Activated CD8-positive, alpha-beta T cell treated with anti-CD3 and anti-CD28 coated beads, Interleukin-2, amount 10 ng/mL, durations not matched to agents 7 days and 5 days (primary cell): ENCODE measurements at regions not wholly inside any gene's neighbourhood (a gene's known extent, or its start where the extent isn't known, plus 50 kb on each side); places are given as distances from the start of the nearest gene placed in this dataset.

Experiments
- ATAC-seq: fragments of 150-1000 bp; cut with Tn5 transposase; one replicate; pipeline ENCODE4 v1.10.0; 2021; ENCODE audit warnings: moderate library complexity
- CTCF ChIA-PET: fragments of 350-600 bp; sonication (Branson Sonifier 250); formaldehyde crosslinking; loops from one replicate; lab custom pipeline; 2021; ENCODE audit warnings: antibody characterized with exemption; lab: Charles Lee
- POLR2A ChIA-PET: fragments of 350-600 bp; sonication (Branson Sonifier 250); formaldehyde crosslinking; loops from one replicate; lab custom pipeline; 2021; ENCODE audit warnings: antibody characterized with exemption; lab: Charles Lee
- DNase-seq: peaks from one replicate; pipeline ENCODE4 v3.0.0-alpha.2; 2020
- H3K27ac Mint-ChIP-seq: one replicate; pipeline ENCODE4 v1.8.0; 2021; ENCODE audit warnings: mild to moderate bottlenecking, mixed read lengths
- H3K27me3 Mint-ChIP-seq: one replicate; pipeline ENCODE4 v1.8.0; 2021; ENCODE audit warnings: low read depth, mixed read lengths
- H3K36me3 Mint-ChIP-seq: one replicate; pipeline ENCODE4 v1.8.0; 2021; ENCODE audit warnings: low read depth, mixed read lengths
- H3K4me1 Mint-ChIP-seq: one replicate; pipeline ENCODE4 v1.8.0; 2021; ENCODE audit warnings: low read depth, mixed read lengths
- H3K4me3 Mint-ChIP-seq: one replicate; pipeline ENCODE4 v1.8.0; 2021; ENCODE audit warnings: mild to moderate bottlenecking, mixed read lengths
- H3K9me3 Mint-ChIP-seq: one replicate; pipeline ENCODE4 v1.8.0; 2022; ENCODE audit warnings: mixed read lengths; ENCODE audit not compliant: insufficient read depth

DNA sequence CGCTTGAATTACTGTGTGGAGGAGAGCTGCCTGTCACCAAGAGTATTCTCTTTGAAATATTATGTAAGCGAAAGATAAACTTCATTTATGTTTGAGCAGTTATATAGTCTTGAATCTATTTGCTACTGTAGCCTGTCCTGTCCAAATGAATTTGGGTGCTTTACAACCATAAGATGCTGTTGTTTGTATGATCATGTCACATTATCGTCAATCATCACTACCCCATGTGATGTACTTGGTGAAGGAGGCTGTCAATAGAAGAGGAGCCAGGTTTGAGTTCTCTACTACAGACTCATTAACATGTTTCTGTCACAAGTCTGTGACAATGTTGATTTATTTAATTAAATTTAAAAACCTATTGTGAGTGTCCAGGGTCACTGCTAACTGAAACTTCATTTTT lies 403.3 kb upstream of the MEF2C start:
- ChIA-PET CTCF (no interaction called here), POLR2A (no interaction called here)
- ATAC-seq (no peak), DNase-seq (no peak)
- Mint-ChIP-seq H3K27ac (no peak overlapping the region), H3K9me3 (no peaks in the 10 kb centered on the region), H3K36me3 (no peaks in the 10 kb centered on the region), H3K4me3 (no peak overlapping the region), H3K27me3 (no peaks in the 10 kb centered on the region), H3K4me1 (no peaks in the 10 kb centered on the region)

DNA sequence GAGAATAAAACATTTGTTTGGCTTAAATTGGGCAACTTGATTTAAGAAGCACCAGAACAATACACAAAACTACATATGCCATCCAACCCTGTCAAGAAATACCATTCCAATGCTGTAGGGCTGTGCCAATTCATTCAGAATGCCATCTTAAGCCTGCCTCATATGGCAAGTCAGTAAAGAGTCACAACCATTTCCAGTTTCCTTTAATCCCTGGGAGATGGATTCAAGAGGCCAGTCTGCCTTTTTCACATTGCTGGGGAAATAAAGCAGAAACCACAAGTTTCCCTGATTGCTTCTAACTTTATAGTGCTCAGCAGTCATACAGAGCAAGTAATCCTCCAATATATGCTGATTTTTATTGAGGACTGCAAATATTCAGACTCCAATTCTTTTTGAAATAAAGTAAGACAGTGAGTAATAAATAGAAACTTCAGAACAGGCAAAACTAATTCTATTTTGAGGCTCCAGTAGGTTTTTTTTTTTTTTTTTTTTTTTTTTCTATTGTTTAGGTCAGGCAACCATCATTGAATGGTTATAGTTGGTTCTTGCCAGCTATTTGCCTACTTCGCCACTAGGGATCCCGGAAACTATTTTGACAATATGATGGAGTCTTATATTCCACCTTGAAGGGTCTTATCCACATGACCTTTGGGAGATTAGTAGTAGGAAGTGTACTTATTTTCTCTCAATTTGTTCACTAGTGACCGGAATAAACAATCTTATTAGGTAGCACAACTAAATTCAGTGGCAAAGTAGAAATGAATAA lies 400.9 kb upstream of the MEF2C start:
- DNase-seq (no peak), ATAC-seq (no peak)
- no peak overlapping the region for H3K4me3 Mint-ChIP-seq
- no peak overlapping the region for H3K27ac Mint-ChIP-seq
- H3K9me3 Mint-ChIP-seq: no peaks in the 10 kb centered on the region
- no peaks in the 10 kb centered on the region for H3K27me3 Mint-ChIP-seq
- ChIA-PET POLR2A (no interaction called here), CTCF (no interaction called here)
- H3K4me1 Mint-ChIP-seq: no peaks in the 10 kb centered on the region
- no peaks in the 10 kb centered on the region for H3K36me3 Mint-ChIP-seq

DNA sequence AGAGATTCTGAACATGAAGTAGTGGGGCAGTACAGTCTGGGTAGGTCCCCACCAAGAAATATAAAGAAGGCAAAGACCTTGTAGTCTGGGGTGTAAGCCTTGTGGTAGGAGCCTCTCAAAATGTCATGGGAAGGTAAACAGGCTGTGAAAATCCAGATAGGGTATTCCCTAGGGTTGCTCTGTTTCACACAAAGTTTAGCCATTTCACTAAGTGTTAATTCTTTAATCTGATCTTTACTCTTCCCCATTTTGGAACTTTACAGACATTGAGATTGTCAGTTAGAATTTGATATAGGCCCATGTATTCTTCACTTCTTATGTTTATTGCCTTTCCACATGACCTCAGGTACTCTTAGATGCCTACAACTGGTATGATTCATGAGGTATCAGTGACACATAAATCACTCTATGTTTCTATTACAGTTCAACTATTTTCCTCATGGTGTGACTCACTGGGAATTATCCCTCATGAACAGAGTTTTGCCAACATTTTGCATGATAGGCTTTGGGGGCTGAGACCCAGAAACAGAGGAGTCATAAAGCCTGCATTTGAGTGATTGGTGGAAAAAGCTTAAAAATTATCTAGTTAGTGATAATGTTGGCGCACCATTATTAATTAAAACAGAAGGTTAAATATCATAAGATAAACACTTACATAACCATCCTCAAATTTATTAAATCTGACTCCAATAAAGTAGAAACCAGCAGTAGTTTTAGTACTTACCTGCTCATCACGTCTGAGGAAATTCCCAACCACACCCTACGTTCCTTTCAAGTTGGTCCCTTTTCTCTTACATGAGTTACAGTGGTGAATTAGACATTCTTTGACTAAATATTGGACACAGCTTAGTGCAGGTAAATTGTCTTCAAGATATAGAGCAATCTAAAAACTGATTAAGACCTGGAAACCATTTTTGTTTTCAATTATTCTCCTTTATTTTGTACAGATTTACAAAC lies 399.8 kb upstream of the MEF2C start:
- no peak overlapping the region for H3K4me3 Mint-ChIP-seq
- CTCF ChIA-PET: no interaction called here
- no peak for ATAC-seq
- H3K9me3 Mint-ChIP-seq: no peaks in the 10 kb centered on the region
- no peaks in the 10 kb centered on the region for H3K4me1 Mint-ChIP-seq
- no peaks in the 10 kb centered on the region for H3K27me3 Mint-ChIP-seq
- H3K27ac Mint-ChIP-seq: no peak overlapping the region
- no peaks in the 10 kb centered on the region for H3K36me3 Mint-ChIP-seq
- no peak for DNase-seq
- POLR2A ChIA-PET: no interaction called here

DNA sequence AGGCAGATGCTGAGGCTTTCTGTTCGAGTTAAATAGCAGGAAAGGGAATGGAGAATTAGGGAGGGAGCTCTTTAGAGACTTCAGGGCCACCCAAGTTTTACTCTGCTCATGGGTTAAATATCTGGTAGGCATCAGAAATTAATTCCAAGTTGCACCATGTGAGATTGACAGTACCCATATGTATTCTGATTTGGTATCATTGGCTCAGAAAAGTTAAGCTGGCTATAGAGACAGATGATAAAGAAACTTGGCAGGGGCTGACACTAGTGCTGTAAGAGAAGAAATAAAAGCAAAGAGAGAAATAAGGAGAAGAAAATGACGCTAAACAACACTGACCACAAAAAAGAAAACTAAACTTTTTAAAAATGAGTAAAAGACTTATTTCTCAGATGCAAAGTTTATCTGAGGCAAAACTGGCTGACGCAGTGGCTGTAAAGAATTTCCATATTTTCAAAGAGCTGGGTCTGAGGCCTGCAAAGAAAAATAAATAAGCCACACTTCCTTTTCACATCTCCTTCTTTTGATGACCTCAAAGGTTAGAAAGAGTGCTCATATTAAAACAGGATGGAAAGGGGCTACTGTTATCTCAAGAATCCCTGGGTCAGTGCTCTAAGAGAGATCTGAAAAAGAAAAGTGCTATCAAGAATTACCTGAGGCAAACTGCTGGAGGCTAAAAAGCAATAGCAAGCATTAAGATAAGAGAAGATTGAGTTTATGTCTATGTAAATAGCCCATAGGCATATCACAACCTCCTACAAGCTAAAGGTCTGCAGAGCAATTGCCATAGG lies 399.0 kb upstream of the MEF2C start:
- DNase-seq (no peak), ATAC-seq (no peak)
- Mint-ChIP-seq H3K4me1 (no peaks in the 10 kb centered on the region), H3K9me3 (no peaks in the 10 kb centered on the region), H3K27me3 (no peaks in the 10 kb centered on the region), H3K4me3 (no peak overlapping the region), H3K27ac (no peak overlapping the region), H3K36me3 (no peaks in the 10 kb centered on the region)
- CTCF ChIA-PET: no interaction called here
- POLR2A ChIA-PET: no interaction called here

DNA sequence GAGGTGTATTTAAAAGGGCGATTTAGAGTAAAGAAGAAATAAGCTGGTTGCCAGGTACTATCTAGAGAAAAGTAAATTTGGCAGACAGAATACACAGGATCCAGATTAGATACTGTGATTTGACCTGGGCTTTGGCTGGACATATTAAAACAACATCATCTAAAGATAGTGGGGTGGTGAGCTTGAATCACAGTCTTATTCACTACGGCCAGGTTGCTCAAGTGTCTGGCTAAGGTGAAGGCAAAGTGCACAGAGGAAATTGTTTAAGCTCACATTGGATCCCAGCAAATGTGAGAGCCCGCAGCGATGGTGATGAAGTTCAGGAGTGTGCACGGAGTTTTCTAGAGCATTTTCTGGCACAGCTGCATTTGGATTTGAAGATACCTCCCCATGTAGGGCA lies 398.2 kb upstream of the MEF2C start:
- POLR2A ChIA-PET: no interaction called here
- CTCF ChIA-PET: no interaction called here

DNA sequence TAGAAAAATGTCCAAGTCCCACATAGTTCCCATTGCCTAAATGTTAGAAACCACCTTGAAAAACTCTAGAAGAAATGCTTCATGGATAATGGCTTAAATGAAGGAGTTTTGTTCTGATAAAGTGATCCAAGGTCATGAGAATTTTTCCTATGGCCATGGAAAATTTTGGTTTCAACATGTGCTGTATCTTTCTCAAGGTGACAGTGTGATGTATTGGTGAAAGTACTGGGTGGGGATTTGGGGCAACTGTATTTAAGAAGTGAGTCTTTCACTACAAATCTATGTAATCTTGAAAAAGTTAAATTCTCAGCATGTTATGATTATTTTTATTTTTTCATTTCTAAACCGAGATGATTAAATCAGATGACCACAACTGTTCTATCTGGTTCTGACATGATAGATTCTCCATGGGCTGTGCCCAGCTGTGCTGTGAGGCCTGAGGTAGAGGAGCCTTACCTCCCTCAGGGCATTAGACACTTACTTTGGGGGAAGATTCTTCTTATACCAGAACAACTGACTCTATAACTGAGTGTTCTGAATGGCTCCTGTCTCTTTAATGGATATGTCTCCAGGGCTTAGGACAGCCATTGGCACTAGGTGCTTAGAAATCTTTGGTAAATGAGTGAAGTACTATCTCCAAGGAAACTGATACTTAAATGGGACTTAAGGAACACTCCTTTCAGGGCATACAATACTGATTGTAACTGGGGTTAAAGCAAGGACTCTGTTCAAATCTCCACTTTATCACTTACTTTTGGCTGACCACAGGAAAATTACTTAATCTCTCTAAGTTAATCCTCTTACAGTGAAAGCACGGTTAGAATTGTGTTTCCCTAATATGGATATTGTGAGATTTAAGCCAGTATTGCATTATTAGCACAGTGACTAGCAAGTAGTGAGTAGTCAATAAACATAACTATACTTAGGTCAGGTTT lies 397.4 kb upstream of the MEF2C start:
- DNase-seq (no peak), ATAC-seq (no peak)
- no peaks in the 10 kb centered on the region for H3K4me1 Mint-ChIP-seq
- no peak overlapping the region for H3K27ac Mint-ChIP-seq
- no peak overlapping the region for H3K4me3 Mint-ChIP-seq
- H3K9me3 Mint-ChIP-seq: no peaks in the 10 kb centered on the region
- POLR2A ChIA-PET: no interaction called here
- H3K36me3 Mint-ChIP-seq: no peaks in the 10 kb centered on the region
- no peaks in the 10 kb centered on the region for H3K27me3 Mint-ChIP-seq
- CTCF ChIA-PET: no interaction called here

More for the DNA sequence above, 398.2 kb upstream of the MEF2C start:
- ATAC-seq (no peak), DNase-seq (no peak)
- no peak overlapping the region for H3K4me3 Mint-ChIP-seq
- no peaks in the 10 kb centered on the region for H3K4me1 Mint-ChIP-seq
- no peaks in the 10 kb centered on the region for H3K27me3 Mint-ChIP-seq
- no peaks in the 10 kb centered on the region for H3K9me3 Mint-ChIP-seq
- H3K27ac Mint-ChIP-seq: no peak overlapping the region
- no peaks in the 10 kb centered on the region for H3K36me3 Mint-ChIP-seq

DNA sequence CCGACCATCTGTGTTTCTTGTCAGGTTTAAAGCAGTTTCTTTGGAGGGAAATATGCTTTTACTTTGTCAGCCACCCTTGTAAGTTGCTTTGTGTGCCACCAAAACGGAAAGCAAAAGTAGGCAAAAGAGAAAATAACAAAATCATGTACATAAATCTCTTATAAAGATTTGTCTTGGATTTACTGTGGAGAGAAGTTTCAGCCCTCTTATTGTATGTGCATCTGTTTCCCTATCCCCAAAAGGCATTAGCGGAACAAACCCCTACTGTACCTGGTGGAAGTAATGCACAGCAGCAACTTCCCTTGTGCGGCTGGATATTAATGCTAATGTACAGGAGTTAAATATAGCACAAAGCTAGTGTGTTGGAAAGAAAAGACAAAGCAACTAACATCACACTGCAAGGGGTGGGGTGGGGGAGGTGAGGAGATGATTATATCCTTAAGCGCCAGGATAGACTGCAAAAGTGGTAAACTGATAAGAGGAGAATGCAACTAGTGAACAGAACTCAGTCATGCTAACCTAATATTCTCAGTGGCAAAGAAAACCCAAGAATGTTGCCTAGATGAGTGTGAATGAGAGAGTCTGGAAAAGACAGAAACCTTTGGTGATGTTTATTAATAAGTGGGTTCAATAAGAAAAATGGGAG lies 396.5 kb upstream of the MEF2C start:
- CTCF ChIA-PET: no interaction called here
- POLR2A ChIA-PET: no interaction called here
- Mint-ChIP-seq H3K27me3 (no peaks in the 10 kb centered on the region), H3K36me3 (no peaks in the 10 kb centered on the region), H3K27ac (no peak overlapping the region), H3K4me3 (no peak overlapping the region), H3K9me3 (no peaks in the 10 kb centered on the region), H3K4me1 (no peaks in the 10 kb centered on the region)
- no peak for DNase-seq
- ATAC-seq: no peak

DNA sequence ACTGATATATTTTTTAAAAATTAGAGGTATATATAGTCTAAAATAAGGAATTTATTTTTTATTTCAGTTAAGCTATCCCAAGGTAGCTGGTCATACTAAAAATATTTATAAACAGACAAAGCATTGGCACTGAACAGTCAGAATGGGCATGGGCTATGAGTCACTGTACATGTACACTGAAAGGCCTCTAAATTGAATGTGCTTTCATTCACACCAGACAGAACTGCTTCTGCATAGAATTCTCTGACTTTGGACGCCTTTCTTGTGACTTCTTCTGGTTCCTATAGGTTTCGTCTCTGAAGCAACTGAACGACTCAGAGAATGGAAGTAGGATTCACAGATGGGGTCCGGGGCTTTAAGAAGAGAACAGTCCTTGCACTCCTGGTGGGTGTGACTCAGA lies 394.8 kb upstream of the MEF2C start:
- POLR2A ChIA-PET: no interaction called here
- Mint-ChIP-seq H3K27ac (no peak overlapping the region), H3K4me1 (no peaks in the 10 kb centered on the region), H3K4me3 (no peak overlapping the region), H3K9me3 (no peaks in the 10 kb centered on the region), H3K27me3 (no peaks in the 10 kb centered on the region), H3K36me3 (no peaks in the 10 kb centered on the region)
- CTCF ChIA-PET: no interaction called here
- no peak for ATAC-seq
- no peak for DNase-seq

DNA sequence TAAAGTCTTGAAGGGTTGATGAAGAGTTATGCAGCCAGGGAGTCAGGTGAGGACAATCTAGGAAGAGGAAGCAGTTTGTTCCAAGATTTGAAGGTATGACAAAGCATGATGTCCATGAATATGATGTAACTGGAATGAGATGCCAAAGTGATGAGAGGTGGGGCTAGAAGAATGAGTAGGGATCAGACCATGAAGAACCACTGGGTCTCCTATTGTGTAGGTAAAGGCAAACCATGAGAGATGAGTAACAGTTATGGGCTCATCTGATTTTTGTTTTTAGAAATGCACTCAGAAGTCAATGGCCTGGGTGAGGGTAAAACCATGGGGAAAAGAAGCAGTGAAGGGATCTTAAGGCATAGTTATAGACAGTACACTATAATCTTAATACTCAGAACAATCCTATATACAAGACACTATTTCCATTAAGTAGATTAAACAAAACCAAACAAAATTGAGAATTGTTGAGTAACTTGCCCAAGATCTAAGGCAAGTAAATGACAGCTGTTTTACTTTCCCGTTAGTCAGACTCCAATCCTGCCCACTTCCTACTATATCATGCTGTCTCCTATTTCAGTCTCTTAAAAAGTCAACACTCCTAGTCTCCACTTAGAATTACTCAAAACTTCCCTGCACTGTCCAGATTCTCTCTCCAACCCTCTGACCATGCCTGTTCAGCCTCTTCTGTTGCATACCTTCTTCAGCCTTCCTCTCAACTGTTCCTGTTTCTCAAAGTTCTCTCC lies 393.8 kb upstream of the MEF2C start:
- Mint-ChIP-seq H3K4me3 (no peak overlapping the region), H3K27ac (no peak overlapping the region), H3K4me1 (no peaks in the 10 kb centered on the region), H3K27me3 (no peaks in the 10 kb centered on the region), H3K36me3 (no peaks in the 10 kb centered on the region), H3K9me3 (no peaks in the 10 kb centered on the region)
- ChIA-PET CTCF (no interaction called here), POLR2A (no interaction called here)
- no peak for DNase-seq
- ATAC-seq: no peak

DNA sequence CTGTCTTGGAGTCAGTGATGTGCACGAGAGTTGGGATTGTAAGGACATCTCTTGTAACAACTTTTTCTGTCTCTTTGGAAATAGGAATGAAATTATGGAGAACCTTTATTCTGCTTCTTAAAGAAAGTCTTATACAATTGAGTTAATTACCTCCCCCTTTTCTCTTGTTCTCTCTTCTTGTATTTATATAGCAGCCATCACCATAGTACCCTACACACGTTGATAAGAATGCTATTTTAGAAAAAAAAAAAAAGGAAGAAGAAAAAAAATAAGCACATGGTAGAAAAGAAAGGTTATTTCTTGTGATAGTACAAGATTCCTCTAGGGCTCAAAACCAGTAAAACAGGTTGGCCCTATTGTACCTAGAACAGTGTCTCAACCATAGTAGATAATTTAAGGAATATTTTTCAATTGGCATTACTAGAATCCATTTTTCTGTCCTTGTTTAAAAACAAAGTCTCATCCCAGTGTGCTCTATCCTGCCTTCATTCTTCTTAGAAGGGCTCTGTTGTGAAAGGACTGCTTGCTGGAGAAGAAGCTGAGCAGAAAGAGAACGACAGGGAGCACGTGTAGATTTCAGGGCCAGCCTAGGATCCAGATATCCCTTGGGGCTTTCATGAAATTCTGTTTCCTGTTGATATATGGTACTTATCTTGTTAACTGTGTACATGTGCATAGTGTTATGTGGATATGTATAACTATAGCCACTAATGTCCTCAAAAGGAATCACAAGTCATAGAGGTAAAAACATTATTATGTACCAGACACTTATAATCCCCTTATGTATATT lies 392.3 kb upstream of the MEF2C start:
- Mint-ChIP-seq H3K36me3 (no peaks in the 10 kb centered on the region), H3K27ac (no peak overlapping the region), H3K27me3 (no peaks in the 10 kb centered on the region), H3K9me3 (no peaks in the 10 kb centered on the region), H3K4me1 (no peaks in the 10 kb centered on the region), H3K4me3 (no peak overlapping the region)
- POLR2A ChIA-PET: no interaction called here
- no peak for DNase-seq
- ATAC-seq: no peak
- CTCF ChIA-PET: no interaction called here
